H1 (cell line): ENCODE measurements at regions not wholly inside any gene's neighbourhood (a gene's known extent, or its start where the extent isn't known, plus 50 kb on each side); places are given as distances from the start of the nearest gene placed in this dataset.

Experiments used
- CTCF ChIA-PET: fragments of 300-600 bp; sonication (Branson Sonifier 250); formaldehyde crosslinking; loops from one replicate; lab custom pipeline; 2021; ENCODE audit not compliant: partially characterized antibody; lab: Charles Lee
- POLR2A ChIA-PET: fragments of 300-600 bp; sonication (Branson Sonifier 250); formaldehyde crosslinking; loops from one replicate; lab custom pipeline; 2021; ENCODE audit warnings: inconsistent platforms; ENCODE audit not compliant: partially characterized antibody; lab: Charles Lee
- DNase-seq, 2 experiments: peaks; one replicate each; pipeline versions ENCODE4 v3.0.0 to v3.0.0-alpha.2; 2010 to 2022; ENCODE audit warnings: low spot score in 2 of 2, low read depth in 1 of 2, mixed read lengths in 1 of 2
- FAIRE-seq: peaks from 2 replicates; lab custom pipeline; 2011; peaks lifted over from hg19 to GRCh38; lab: Jason Lieb, UNC
- H2AFZ ChIP-seq: 2 replicates; pipeline ENCODE4 v1.8.1; 2012; ENCODE audit warnings: low read length, inconsistent platforms
- H2AK5ac ChIP-seq: 2 replicates; pipeline ENCODE4 v1.6.1; 2013; ENCODE audit warnings: low read depth, low read length
- H2BK120ac ChIP-seq: replicated peaks from 2 replicates; pipeline ENCODE3; 2013; ENCODE audit warnings: low read depth, low read length, inconsistent platforms
- H2BK12ac ChIP-seq: 2 replicates; pipeline ENCODE4 v1.6.1; 2013; ENCODE audit warnings: low read depth, low read length
- H2BK15ac ChIP-seq: 2 replicates; pipeline ENCODE4 v1.6.1; 2013; ENCODE audit warnings: low read length
- H2BK20ac ChIP-seq: 2 replicates; pipeline ENCODE4 v1.6.1; 2013; ENCODE audit warnings: low read length
- H2BK5ac ChIP-seq: 2 replicates; pipeline ENCODE4 v1.6.1; 2013; ENCODE audit warnings: low read depth, low read length
- H3K14ac ChIP-seq: 2 replicates; pipeline ENCODE4 v1.6.1; 2013; ENCODE audit warnings: inconsistent platforms; ENCODE audit not compliant: insufficient read length
- H3K18ac ChIP-seq: 2 replicates; pipeline ENCODE4 v1.6.1; 2013; ENCODE audit warnings: low read length; ENCODE audit errors: extremely low read depth
- H3K23ac ChIP-seq: 2 replicates; pipeline ENCODE4 v1.6.1; 2013; ENCODE audit warnings: inconsistent platforms; ENCODE audit not compliant: insufficient read length
- H3K23me2 ChIP-seq: 2 replicates; pipeline ENCODE4 v1.6.1; 2013; ENCODE audit warnings: low read depth, low read length
- H3K27ac ChIP-seq: 2 replicates; pipeline ENCODE4 v1.6.1; 2011; ENCODE audit warnings: low read depth, low read length, inconsistent platforms
- H3K27me3 ChIP-seq, 4 experiments: replicated peaks in 1 of 4; 1 replicate in 1 of 4; 2 replicates in 3 of 4; pipeline versions ENCODE4 v1.6.1 to v1.8.1; 2011 to 2013; ENCODE audit warnings: low read length in 3 of 4, mild to moderate bottlenecking in 3 of 4, inconsistent platforms in 2 of 4, mixed read lengths in 2 of 4, moderate library complexity in 1 of 4; ENCODE audit not compliant: control insufficient read depth in 3 of 4, insufficient read depth in 3 of 4; ENCODE audit errors: extremely low read depth in 1 of 4
- H3K36me3 ChIP-seq, 4 experiments: 2 replicates each; pipeline versions ENCODE4 v1.6.1 to v1.8.1; 2011 to 2013; ENCODE audit warnings: mild to moderate bottlenecking in 4 of 4, low read length in 3 of 4, moderate library complexity in 2 of 4, control low read depth in 1 of 4, inconsistent platforms in 1 of 4; ENCODE audit not compliant: insufficient read depth in 4 of 4, control insufficient read depth in 2 of 4
- H3K4ac ChIP-seq: replicated peaks from 2 replicates; pipeline ENCODE3; 2013; ENCODE audit warnings: low read length, low read depth, mixed read lengths, inconsistent platforms; ENCODE audit not compliant: insufficient read length
- H3K4me1 ChIP-seq, 4 experiments: replicated peaks in 1 of 4; 1 replicate in 1 of 4; 2 replicates in 3 of 4; pipeline versions ENCODE4 v1.6.1 to v1.8.1; 2011 to 2013; ENCODE audit warnings: low read length in 3 of 4, inconsistent platforms in 2 of 4, mixed read lengths in 1 of 4; ENCODE audit not compliant: insufficient read depth in 4 of 4, control insufficient read depth in 3 of 4
- H3K4me2 ChIP-seq, 2 experiments: 2 replicates each; pipeline versions ENCODE4 v1.6.1 to v1.8.1; 2011 to 2013; ENCODE audit warnings: low read depth in 2 of 2, low read length in 2 of 2, control low read depth in 1 of 2, inconsistent platforms in 1 of 2, mild to moderate bottlenecking in 1 of 2; ENCODE audit not compliant: insufficient read depth in 1 of 2
- H3K4me3 ChIP-seq, 4 experiments: fragments of 200-600, 300-600 bp in 1 of 4; sonication (generic), shearing (Covaris generic), sonication (Bioruptor Twin) in 1 of 4; 2 replicates each; pipeline versions ENCODE4 v1.5.1 to v1.8.1; 2011 to 2016; ENCODE audit warnings: low read length in 4 of 4, low read depth in 3 of 4, control low read depth in 2 of 4, inconsistent platforms in 2 of 4, mild to moderate bottlenecking in 2 of 4, mixed read lengths in 1 of 4, moderate library complexity in 1 of 4; ENCODE audit not compliant: insufficient read depth in 2 of 4; ENCODE audit errors: extremely low read depth in 1 of 4
- H3K56ac ChIP-seq: replicated peaks from 2 replicates; pipeline ENCODE3; 2013; ENCODE audit warnings: low read depth, mild to moderate bottlenecking, mixed read lengths, low read length, inconsistent platforms; ENCODE audit not compliant: insufficient read length
- H3K79me1 ChIP-seq: 2 replicates; pipeline ENCODE4 v1.6.1; 2013; ENCODE audit warnings: low read depth, low read length, control low read depth
- H3K79me2 ChIP-seq, 2 experiments: 2 replicates each; pipeline versions ENCODE4 v1.6.1 to v1.8.1; 2012 to 2013; ENCODE audit warnings: low read length in 2 of 2, mild to moderate bottlenecking in 2 of 2, inconsistent platforms in 1 of 2; ENCODE audit not compliant: insufficient read depth in 2 of 2, control insufficient read depth in 1 of 2
- H3K9ac ChIP-seq, 4 experiments: replicated peaks in 1 of 4; 1 replicate in 1 of 4; 2 replicates in 3 of 4; pipeline versions ENCODE4 v1.6.1 to v1.8.1; 2011 to 2013; ENCODE audit warnings: low read depth in 3 of 4, low read length in 3 of 4, control low read depth in 2 of 4, mild to moderate bottlenecking in 2 of 4, moderate library complexity in 2 of 4, inconsistent platforms in 1 of 4; ENCODE audit errors: extremely low read depth in 1 of 4
- H3K9me3 ChIP-seq, 2 experiments: 2 replicates each; pipeline versions ENCODE4 v1.6.1 to v1.8.1; 2012 to 2013; ENCODE audit warnings: mild to moderate bottlenecking in 2 of 2, moderate library complexity in 2 of 2, control low read depth in 1 of 2, inconsistent platforms in 1 of 2, low read depth in 1 of 2, low read length in 1 of 2, mixed read lengths in 1 of 2; ENCODE audit not compliant: insufficient read depth in 2 of 2
- H4K20me1 ChIP-seq, 2 experiments: replicated peaks in 1 of 2; 2 replicates each; pipeline versions ENCODE3 to v1.8.1; 2011 to 2013; ENCODE audit warnings: inconsistent platforms in 2 of 2, low read length in 2 of 2, mild to moderate bottlenecking in 1 of 2; ENCODE audit not compliant: insufficient read depth in 2 of 2, control insufficient read depth in 1 of 2
- H4K5ac ChIP-seq: 2 replicates; pipeline ENCODE4 v1.6.1; 2013; ENCODE audit warnings: low read length, low read depth, mixed read lengths, inconsistent platforms; ENCODE audit not compliant: insufficient read length
- H4K8ac ChIP-seq: 2 replicates; pipeline ENCODE4 v1.8.0; 2013; ENCODE audit warnings: mild to moderate bottlenecking, moderate library complexity, low read length, inconsistent platforms; ENCODE audit not compliant: insufficient read depth; ENCODE audit errors: extremely low read depth
- H4K91ac ChIP-seq: replicated peaks from 2 replicates; pipeline ENCODE3; 2013; ENCODE audit warnings: low read length, mixed read lengths, inconsistent platforms; ENCODE audit not compliant: insufficient read length
- ATF2 ChIP-seq: IDR thresholded peaks from 2 replicates; pipeline ENCODE4 v1.6.1; 2012; ENCODE audit warnings: low read length, inconsistent platforms
- FOSL1 ChIP-seq: IDR thresholded peaks from 2 replicates; pipeline ENCODE4 v1.6.1; 2011; ENCODE audit warnings: mild to moderate bottlenecking, low read depth, low read length, moderate library complexity; ENCODE audit not compliant: insufficient read depth
- GABPA ChIP-seq: IDR thresholded peaks from 2 replicates; pipeline ENCODE4 v1.6.1; 2011; ENCODE audit warnings: mild to moderate bottlenecking, low read length, moderate library complexity, borderline replicate concordance; ENCODE audit not compliant: insufficient read depth
- HDAC6 ChIP-seq: IDR thresholded peaks from one replicate; pipeline ENCODE4 v1.7.1; 2012; ENCODE audit warnings: low read depth, mild to moderate bottlenecking, inconsistent platforms, low read length, moderate library complexity
- NANOG ChIP-seq: IDR thresholded peaks from 2 replicates; pipeline ENCODE4 v1.6.1; 2011; ENCODE audit warnings: low read length, low read depth, mild to moderate bottlenecking, inconsistent platforms; ENCODE audit not compliant: insufficient read depth, poor library complexity, severe bottlenecking
- POLR2AphosphoS5 ChIP-seq: IDR thresholded peaks from 2 replicates; pipeline ENCODE4 v1.6.1; 2011; ENCODE audit warnings: low read depth, low read length
- SIN3A ChIP-seq, 2 experiments: IDR thresholded peaks in 1 of 2; conservative IDR thresholded peaks in 1 of 2; 2 replicates each; pipeline ENCODE4 v1.6.1; 2011 to 2012; ENCODE audit warnings: low read length in 2 of 2, improper control_type of control experiment in 1 of 2, low read depth in 1 of 2, mild to moderate bottlenecking in 1 of 2
- SIRT6 ChIP-seq: IDR thresholded peaks from one replicate; pipeline ENCODE4 v1.7.1; 2012; ENCODE audit warnings: low read length, inconsistent platforms
- SRF ChIP-seq: IDR thresholded peaks from 2 replicates; pipeline ENCODE4 v1.6.1; 2011; ENCODE audit warnings: mild to moderate bottlenecking, low read depth, low read length, moderate library complexity
- TAF1 ChIP-seq: IDR thresholded peaks from 2 replicates; pipeline ENCODE4 v1.6.1; 2011; ENCODE audit warnings: mild to moderate bottlenecking, low read depth, low read length
- TAF7 ChIP-seq: optimal IDR thresholded peaks from 2 replicates; pipeline ENCODE3; 2011; ENCODE audit warnings: low read depth, mild to moderate bottlenecking, inconsistent platforms, low read length, moderate library complexity, borderline replicate concordance
- TBP ChIP-seq: IDR thresholded peaks from 2 replicates; pipeline ENCODE4 v1.6.1; 2011; ENCODE audit warnings: low read depth, low read length, improper control_type of control experiment
- WGBS, 2 experiments: shearing (Covaris generic) in 1 of 2; methylation state at CpG; one replicate each; pipeline versions ENCODE4 v1.1.6 to v1.1.7; 2013 to 2015; ENCODE audit warnings: low lambda C conversion rate in 2 of 2, mixed read lengths in 2 of 2, inconsistent platforms in 1 of 2, low coverage in 1 of 2, missing lambda C conversion rate in 1 of 2; ENCODE audit not compliant: insufficient replicate concordance in 2 of 2, insufficient coverage in 1 of 2, insufficient read length in 1 of 2; ENCODE audit errors: extremely low coverage in 1 of 2, missing lambda C conversion rate in 1 of 2; 5-methylcytosine and 5-hydroxymethylcytosine counted together
- TF ChIP-seq, protein P1 (sequence below): IDR thresholded peaks from 2 replicates; pipeline ENCODE4 v1.6.1; 2011; ENCODE audit warnings: low read depth, mild to moderate bottlenecking, low read length; ENCODE audit not compliant: insufficient read depth

DNA sequence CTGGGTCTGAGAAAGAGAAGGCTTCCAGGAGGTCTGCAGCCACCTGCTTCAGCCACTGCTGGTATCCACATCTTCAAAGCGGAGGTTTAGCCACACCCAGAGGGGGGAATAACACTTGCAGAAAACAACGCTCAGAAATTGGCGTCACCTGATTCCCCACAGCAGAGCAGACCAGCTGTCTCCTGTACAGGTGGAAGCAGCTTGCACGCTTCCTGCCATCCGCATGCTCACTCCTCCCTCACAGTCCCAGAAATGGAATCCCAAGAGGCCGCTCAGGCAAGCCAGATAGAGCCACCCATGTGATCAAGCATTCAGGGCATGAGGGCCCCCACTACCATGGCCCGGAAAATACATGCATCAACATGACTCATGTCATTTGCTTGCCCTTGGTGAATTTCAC, 112.2 kb upstream of the DIO3 start:
- ChIA-PET POLR2A (no interaction called here), CTCF (no interaction called here)
- TF ChIP-seq FOSL1 (no peak), POLR2AphosphoS5 (no peak), SIRT6 (no peak), SRF (no peak), TBP (no peak), GABPA (no peak), TAF7 (no peak), TAF1 (no peak), HDAC6 (no peak), SIN3A (conservative IDR thresholded peaks at IDR 0.05 in 1 of 2, IDR thresholded peaks at IDR 0.05 in 1 of 2; ENCODE audit: low read depth in 1 of 2, low read length in 2 of 2) (no peak), ATF2 (no peak), NANOG (no peak)
- TF ChIP-seq, protein P1, sequence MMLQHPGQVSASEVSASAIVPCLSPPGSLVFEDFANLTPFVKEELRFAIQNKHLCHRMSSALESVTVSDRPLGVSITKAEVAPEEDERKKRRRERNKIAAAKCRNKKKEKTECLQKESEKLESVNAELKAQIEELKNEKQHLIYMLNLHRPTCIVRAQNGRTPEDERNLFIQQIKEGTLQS: no peak

More for the DNA sequence above, 112.2 kb upstream of the DIO3 start:
- Histone ChIP-seq H3K9ac (no peak overlapping the region), H3K56ac (no peak overlapping the region), H3K4me2 (no peak overlapping the region), H3K18ac (no peak overlapping the region), H3K27me3 (peaks cover 0 to under 1% (median 0%) of the 10 kb centered on the region in 4 experiments; a peak in 3 of 7 replicates), H4K8ac (no peak overlapping the region), H2BK5ac (no peak overlapping the region), H3K4ac (no peak overlapping the region), H2BK120ac (no peak overlapping the region), H4K5ac (no peak overlapping the region), H3K23ac (no peak overlapping the region), H3K23me2 (no peaks in the 10 kb centered on the region), H3K9me3 (no peaks in the 10 kb centered on the region), H3K14ac (no peak overlapping the region), H4K91ac (no peak overlapping the region), H3K4me1 (no peaks in the 10 kb centered on the region), H2AK5ac (no peak overlapping the region), H3K27ac (no peak overlapping the region), H2BK12ac (no peak overlapping the region), H2BK15ac (no peak overlapping the region), H2AFZ (no peak overlapping the region), H3K36me3 (no peaks in the 10 kb centered on the region), H3K79me2 (no peaks in the 10 kb centered on the region), H2BK20ac (no peak overlapping the region), H3K79me1 (no peaks in the 10 kb centered on the region), H4K20me1 (no peaks in the 10 kb centered on the region), H3K4me3 (no peak overlapping the region)
- WGBS, 2 experiments: 94% methylated on average over 7 of the region's 7 CpGs; no CpG with 5 or more reads in 1 of the 2 experiments
- DNase-seq (no peak), FAIRE-seq (no peak)
